ENCODE measurements at regions not wholly inside any gene's neighbourhood (a gene's known extent, or its start where the extent isn't known, plus 50 kb on each side); places are given as distances from the start of the nearest gene placed in this dataset.
"Not testable (repeated sequence)": the region's sequence is repeated elsewhere in the genome, so short reads cannot be mapped to it uniquely, and the experiment has no call there.

DNA sequence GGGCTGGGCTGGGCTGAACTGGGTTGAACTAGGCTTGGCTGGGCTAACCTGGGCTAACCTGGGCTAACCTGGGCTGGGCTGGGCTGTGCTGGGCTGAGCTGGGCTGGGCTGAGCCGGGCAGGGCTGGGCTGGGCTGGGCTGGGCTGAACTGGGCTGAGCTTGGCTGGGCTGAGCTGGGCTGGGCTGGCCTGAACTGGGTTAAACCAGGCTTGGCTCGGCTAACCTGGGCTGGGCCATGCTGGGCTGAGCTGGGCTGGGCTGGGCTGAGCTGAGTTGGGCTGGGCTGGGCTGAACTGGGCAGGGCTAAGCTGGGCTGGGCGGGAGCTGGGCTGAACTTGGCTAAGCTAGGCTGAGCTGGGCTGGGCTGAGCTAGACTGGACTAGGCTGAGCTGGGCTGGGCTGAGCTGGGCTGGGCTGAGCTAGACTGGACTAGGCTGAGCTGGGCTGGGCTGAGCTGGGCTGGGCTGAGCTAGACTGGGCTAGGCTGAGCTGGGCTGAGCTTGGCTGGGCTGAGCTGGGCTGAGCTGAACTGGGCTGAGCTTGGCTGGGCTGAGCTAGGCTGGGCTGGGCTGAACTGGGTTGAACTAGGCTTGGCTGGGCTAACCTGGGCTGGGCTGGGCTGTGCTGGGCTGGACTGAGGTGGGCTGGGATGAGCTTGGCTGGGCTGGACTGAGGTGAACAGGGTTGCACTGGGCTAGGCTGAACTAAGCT, 49.9 kb upstream of the GPC1 start:
- DNase-seq: not testable (repeated sequence)

All from NCI-H524 treated with DMSO at 0.1 percent for 48 hours (cell line).